Ovary (tissue), 7 donors: ENCODE measurements at regions not wholly inside any gene's neighbourhood (a gene's known extent, or its start where the extent isn't known, plus 50 kb on each side); places are given as distances from the start of the nearest gene placed in this dataset.

Experiments
- DNase-seq, 5 donors: peaks; one replicate each; pipeline ENCODE4 v3.0.0-alpha.2; 2019 to 2020
- H3K27ac ChIP-seq, 2 donors: fragments of 200-600 bp; one replicate each; pipeline versions ENCODE4 v1.5.1 to v1.8.0; 2019 to 2022
- H3K27me3 ChIP-seq: fragments of 200-600 bp; one replicate; pipeline ENCODE4 v1.8.0; 2022
- H3K36me3 ChIP-seq: fragments of 200-600 bp; sonication (generic); one replicate; pipeline ENCODE4 v1.5.1; 2019
- H3K4me1 ChIP-seq: one replicate; pipeline ENCODE4 v1.8.1; 2013; ENCODE audit warnings: mild to moderate bottlenecking, moderate library complexity; ENCODE audit not compliant: insufficient read depth
- H3K4me3 ChIP-seq: fragments of 200-600 bp; sonication (generic); one replicate; pipeline ENCODE4 v1.5.1; 2017
- H3K9me3 ChIP-seq, 2 donors: fragments of 200-600 bp in 1 of 2; sonication (generic) in 1 of 2; one replicate each; pipeline versions ENCODE4 v1.5.1 to v1.8.1; 2013 to 2019; ENCODE audit warnings: mild to moderate bottlenecking in 1 of 2, moderate library complexity in 1 of 2
- CTCF ChIP-seq, 3 donors: fragments of 450-650 bp in 2 of 3; fragments of 200-600 bp in 1 of 3; IDR thresholded peaks; one replicate each; pipeline versions ENCODE4 v1.5.1 to v1.8.0; 2016 to 2022; ENCODE audit warnings: antibody characterized with exemption in 3 of 3, mild to moderate bottlenecking in 1 of 3
- EP300 ChIP-seq: sonication (generic); formaldehyde crosslinking; IDR thresholded peaks from one replicate; pipeline ENCODE4 v1.6.1; 2017; ENCODE audit warnings: antibody characterized with exemption
- POLR2A ChIP-seq: fragments of 450-650 bp; IDR thresholded peaks from one replicate; pipeline ENCODE4 v1.6.1; 2017; ENCODE audit warnings: antibody characterized with exemption, mild to moderate bottlenecking, moderate library complexity
- WGBS, 3 donors: extraction: QIAGEN DNeasy Blood & Tissue Kit in 1 of 3; methylation state at CpG; one replicate each; pipeline versions ENCODE4 v1.1.5 to v1.1.7; 2013 to 2017; 5-methylcytosine and 5-hydroxymethylcytosine counted together
- intact Hi-C, 4 donors: fragments of 100-400 bp; cut with DNase I; formaldehyde crosslinking; loops; one replicate each; pipeline versions ENCODE4 v1.11.0 to v1.15.1; 2022 to 2023
- donor health status: DM: no; HTN: no; CAD: no; lungs with moderate emphysema.
- donor health status: DM: no; HTN: no; CAD: no.
- donor health status: Bipolar disorder and iron deficiency.
- donor health status: DM: no; HTN: no; CAD: no.
- donor health status: DM: yes; HTN: yes; CAD: no.

- no peak for DNase-seq
- TF ChIP-seq POLR2A (no peak), CTCF (IDR thresholded peaks at IDR 0.05) (no peak), EP300 (no peak)
- no peaks in the 10 kb centered on the region for H3K4me1 ChIP-seq
- no peak overlapping the region for H3K27ac ChIP-seq
- WGBS, 3 donors: 75 to 84% (median 78%) methylated on average over 3 of the region's 3 CpGs
- no peaks in the 10 kb centered on the region for H3K36me3 ChIP-seq
- H3K27me3 ChIP-seq: no peaks in the 10 kb centered on the region
- intact Hi-C loops: no loop called here
- H3K9me3 ChIP-seq: no peaks in the 10 kb centered on the region
- no peak overlapping the region for H3K4me3 ChIP-seq
Measured at GRCh38 chr3:164476631-164477030, 601.7 kb downstream of the SI start.

GRCh38 chr3:164470471-164470870, 607.8 kb downstream of the SI start:
- no peaks in the 10 kb centered on the region for H3K36me3 ChIP-seq

DNA sequence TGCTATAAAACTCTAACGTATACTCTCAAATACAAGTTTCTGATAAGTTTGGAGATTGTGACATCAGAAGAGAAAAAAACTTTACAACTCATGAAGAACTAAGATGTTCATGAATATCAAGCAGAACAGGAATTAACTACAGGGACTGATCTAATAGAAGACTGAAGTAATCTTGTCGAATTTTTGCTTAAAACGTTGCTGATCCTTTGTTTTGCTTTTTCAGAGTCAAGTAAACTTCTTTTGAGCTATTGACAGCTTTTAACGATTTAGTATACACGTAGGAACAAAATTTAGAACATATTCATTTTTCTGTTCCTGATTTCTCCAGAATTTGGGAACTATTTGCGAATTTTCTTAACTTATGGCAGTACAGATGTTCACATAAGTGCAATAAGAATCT, 610.2 kb downstream of the SI start:
- WGBS, 3 donors: 71 to 74% (median 73%) methylated on average over 6 of the region's 6 CpGs
- H3K27ac ChIP-seq: no peak overlapping the region
- no peaks in the 10 kb centered on the region for H3K36me3 ChIP-seq
- TF ChIP-seq POLR2A (no peak), EP300 (no peak), CTCF (IDR thresholded peaks at IDR 0.05) (no peak)
- intact Hi-C loops: no loop called here
- no peaks in the 10 kb centered on the region for H3K9me3 ChIP-seq
- H3K4me1 ChIP-seq: no peaks in the 10 kb centered on the region
- no peaks in the 10 kb centered on the region for H3K27me3 ChIP-seq
- no peak overlapping the region for H3K4me3 ChIP-seq
- DNase-seq: no peak

More at GRCh38 chr3:164470471-164470870, 607.8 kb downstream of the SI start:
- intact Hi-C loops: no loop called here
- Histone ChIP-seq H3K4me1 (no peaks in the 10 kb centered on the region), H3K9me3 (no peaks in the 10 kb centered on the region), H3K27ac (no peak overlapping the region), H3K4me3 (no peak overlapping the region), H3K27me3 (no peaks in the 10 kb centered on the region)
- no peak for TF ChIP-seq CTCF (IDR thresholded peaks at IDR 0.05)
- TF ChIP-seq EP300: no peak
- no peak for TF ChIP-seq POLR2A
- DNase-seq: no peak
- WGBS, 3 donors: 79 to 88% (median 82%) methylated on average over 3 of the region's 3 CpGs

GRCh38 chr3:164467007-164467406, 611.3 kb downstream of the SI start:
- no peak for TF ChIP-seq EP300
- TF ChIP-seq POLR2A: no peak
- no peak for TF ChIP-seq CTCF (IDR thresholded peaks at IDR 0.05)
- intact Hi-C loops: no loop called here
- H3K9me3 ChIP-seq: no peaks in the 10 kb centered on the region
- no peaks in the 10 kb centered on the region for H3K27me3 ChIP-seq
- H3K36me3 ChIP-seq: no peaks in the 10 kb centered on the region
- H3K4me3 ChIP-seq: no peak overlapping the region
- WGBS, 3 donors: 78 to 84% (median 78%) methylated on average over 1 of the region's 1 CpG
- H3K27ac ChIP-seq: no peak overlapping the region
- no peaks in the 10 kb centered on the region for H3K4me1 ChIP-seq
- no peak for DNase-seq

DNA sequence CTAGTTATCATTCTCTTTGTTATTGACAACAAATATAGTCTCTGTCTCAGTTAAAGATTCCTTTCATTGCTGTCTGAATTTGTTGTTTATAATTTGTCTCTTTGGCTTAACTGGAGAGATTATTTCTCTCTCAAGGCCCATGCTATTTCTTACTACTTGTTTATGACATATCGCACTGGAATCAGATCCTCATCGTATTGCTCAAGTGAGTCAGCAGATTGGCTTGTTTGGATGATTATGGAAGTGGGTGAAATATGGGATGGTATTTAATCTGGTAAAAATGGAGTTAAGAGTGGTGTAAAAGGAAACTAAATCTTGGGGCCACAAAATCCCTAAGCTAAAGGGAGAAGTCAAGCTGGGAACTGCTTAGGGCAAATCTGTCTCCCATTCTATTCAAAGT, 613.1 kb downstream of the SI start:
- TF ChIP-seq POLR2A (no peak), CTCF (IDR thresholded peaks at IDR 0.05) (no peak), EP300 (no peak)
- WGBS, 3 donors: 49 to 65% (median 49%) methylated on average over 2 of the region's 2 CpGs
- intact Hi-C loops: no loop called here
- no peak overlapping the region for H3K4me3 ChIP-seq
- H3K36me3 ChIP-seq: no peaks in the 10 kb centered on the region
- H3K27me3 ChIP-seq: no peaks in the 10 kb centered on the region
- no peak for DNase-seq
- no peaks in the 10 kb centered on the region for H3K4me1 ChIP-seq
- no peak overlapping the region for H3K27ac ChIP-seq
- no peaks in the 10 kb centered on the region for H3K9me3 ChIP-seq
